ENCODE measurements at regions not wholly inside any gene's neighbourhood (a gene's known extent, or its start where the extent isn't known, plus 50 kb on each side); places are given as distances from the start of the nearest gene placed in this dataset.

DNA sequence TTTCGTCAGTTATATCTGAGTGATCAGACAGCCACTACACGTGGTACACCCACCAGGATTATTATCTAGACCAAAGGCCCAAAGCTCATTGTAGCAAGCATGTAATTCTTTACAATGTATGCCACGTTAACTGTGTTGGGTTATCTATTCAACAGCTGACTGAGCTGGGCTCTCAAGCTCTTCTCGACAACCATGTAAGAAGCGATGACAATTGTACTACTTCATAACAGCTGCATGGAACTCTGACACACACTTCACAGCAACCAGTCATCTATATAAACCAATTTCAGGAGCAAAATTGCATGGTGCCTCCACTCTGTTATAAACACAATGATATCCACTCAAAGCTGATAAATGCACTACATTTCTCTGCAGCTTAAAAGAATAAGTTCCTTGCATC is 701.8 kb downstream of the NR4A2 start:
- TF ChIP-seq CTCF (IDR thresholded peaks at IDR 0.05): no peak
- TF ChIP-seq POLR2A (IDR thresholded peaks at IDR 0.05): no peak
